ENCODE measurements at regions not wholly inside any gene's neighbourhood (a gene's known extent, or its start where the extent isn't known, plus 50 kb on each side); places are given as distances from the start of the nearest gene placed in this dataset.

- DNase-seq: no peak
- TF ChIP-seq CTCF (IDR thresholded peaks at IDR 0.05; ENCODE audit: low read depth, low read length, missing control alignments): no peak
- Histone ChIP-seq H3K36me3 (replicated peaks) (no peaks in the 10 kb centered on the region), H3K27me3 (replicated peaks) (no peaks in the 10 kb centered on the region), H3K27ac (no peak overlapping the region), H3K4me3 (ENCODE audit: low read depth, low read length) (no peak overlapping the region)
- in situ Hi-C loops (cut with HindIII; ENCODE audit: low pct_ligation_motif_present, low sequenced_read_pairs): no loop called here
These were observed 395.8 kb upstream of the ADAMTSL1 start for GRCh38 chr9:18077941-18078678.

GRCh38 chr9:18092138-18092537 lies 381.8 kb upstream of the ADAMTSL1 start:
- TF ChIP-seq CTCF (IDR thresholded peaks at IDR 0.05; ENCODE audit: low read depth, low read length, missing control alignments): no peak
- in situ Hi-C loops (cut with HindIII; ENCODE audit: low pct_ligation_motif_present, low sequenced_read_pairs): no loop called here
- Histone ChIP-seq H3K27me3 (replicated peaks) (no peaks in the 10 kb centered on the region), H3K27ac (no peak overlapping the region), H3K36me3 (replicated peaks) (no peaks in the 10 kb centered on the region), H3K4me3 (ENCODE audit: low read depth, low read length) (no peak overlapping the region)
- DNase-seq: no peak

- in situ Hi-C loops (cut with HindIII; ENCODE audit: low pct_ligation_motif_present, low sequenced_read_pairs): no loop called here
- Histone ChIP-seq H3K36me3 (replicated peaks) (no peaks in the 10 kb centered on the region), H3K27ac (no peak overlapping the region), H3K27me3 (replicated peaks) (no peaks in the 10 kb centered on the region), H3K4me3 (ENCODE audit: low read depth, low read length) (no peak overlapping the region)
- DNase-seq: no peak
- TF ChIP-seq CTCF (IDR thresholded peaks at IDR 0.05; ENCODE audit: low read depth, low read length, missing control alignments): no peak
These were observed 367.9 kb upstream of the ADAMTSL1 start for GRCh38 chr9:18106006-18106560.

GRCh38 chr9:18109675-18110074 lies 364.3 kb upstream of the ADAMTSL1 start:
- H3K27me3 ChIP-seq (replicated peaks): no peaks in the 10 kb centered on the region
- no peak overlapping the region for H3K27ac ChIP-seq
- in situ Hi-C loops (cut with HindIII; ENCODE audit: low pct_ligation_motif_present, low sequenced_read_pairs): no loop called here
- no peak for DNase-seq
- no peak overlapping the region for H3K4me3 ChIP-seq (ENCODE audit: low read depth, low read length)
- no peak for TF ChIP-seq CTCF (IDR thresholded peaks at IDR 0.05; ENCODE audit: low read depth, low read length, missing control alignments)
- no peaks in the 10 kb centered on the region for H3K36me3 ChIP-seq (replicated peaks)

GRCh38 chr9:18111146-18111545 lies 362.8 kb upstream of the ADAMTSL1 start:
- in situ Hi-C loops (cut with HindIII; ENCODE audit: low pct_ligation_motif_present, low sequenced_read_pairs): no loop called here
- DNase-seq: no peak
- Histone ChIP-seq H3K36me3 (replicated peaks) (no peaks in the 10 kb centered on the region), H3K4me3 (ENCODE audit: low read depth, low read length) (no peak overlapping the region), H3K27me3 (replicated peaks) (no peaks in the 10 kb centered on the region), H3K27ac (no peak overlapping the region)
- TF ChIP-seq CTCF (IDR thresholded peaks at IDR 0.05; ENCODE audit: low read depth, low read length, missing control alignments): no peak
